ENCODE measurements at regions not wholly inside any gene's neighbourhood (a gene's known extent, or its start where the extent isn't known, plus 50 kb on each side); places are given as distances from the start of the nearest gene placed in this dataset.

- H3K27ac ChIP-seq (ENCODE audit: low read length): peak overlapping the region; percentile 97
- H4K20me1 ChIP-seq (ENCODE audit: insufficient read depth): no peaks in the 10 kb centered on the region
- H3K9me3 ChIP-seq (ENCODE audit: low read length): no peaks in the 10 kb centered on the region
- no peak overlapping the region for H3K4me3 ChIP-seq (ENCODE audit: low read length)
- no peak for TF ChIP-seq CTCF (IDR thresholded peaks at IDR 0.05; ENCODE audit: poor library complexity, severe bottlenecking)
- no peak for TF ChIP-seq MXI1 (conservative IDR thresholded peaks at IDR 0.05; ENCODE audit: poor library complexity, severe bottlenecking)
- no peak for TF ChIP-seq EP300 (conservative IDR thresholded peaks at IDR 0.05; ENCODE audit: poor library complexity, severe bottlenecking)
- no peak for TF ChIP-seq REST (IDR thresholded peaks at IDR 0.05; ENCODE audit: borderline replicate concordance)
- no peak for TF ChIP-seq POLR2AphosphoS5 (IDR thresholded peaks at IDR 0.05)
- TF ChIP-seq SMC3 (conservative IDR thresholded peaks at IDR 0.05; ENCODE audit: poor library complexity): no peak
- TF ChIP-seq RAD21 (conservative IDR thresholded peaks at IDR 0.05): no peak
- no peak for TF ChIP-seq TAF1 (IDR thresholded peaks at IDR 0.05; ENCODE audit: low read depth)
- TF ChIP-seq EZH2 (IDR thresholded peaks at IDR 0.05; ENCODE audit: borderline replicate concordance, insufficient read depth, low read length, poor library complexity, severe bottlenecking): no peak
- H3K9ac ChIP-seq (ENCODE audit: low read length): no peak overlapping the region
- H3F3A ChIP-seq (ENCODE audit: insufficient read depth, low read length, poor library complexity, severe bottlenecking): peaks cover 9% of the 10 kb centered on the region
- no peaks in the 10 kb centered on the region for H3K36me3 ChIP-seq (ENCODE audit: insufficient read depth, low read length)
- no peaks in the 10 kb centered on the region for H3K9me2 ChIP-seq (ENCODE audit: insufficient read depth, low read length)
- H3K4me2 ChIP-seq (ENCODE audit: low read length): no peak overlapping the region
- no peaks in the 10 kb centered on the region for H3K79me2 ChIP-seq (replicated peaks; ENCODE audit: insufficient read depth, low read length)
- H2AFZ ChIP-seq (ENCODE audit: low read depth, low read length): no peak overlapping the region
- H3K27me3 ChIP-seq (ENCODE audit: insufficient read depth, low read depth, low read length): no peaks in the 10 kb centered on the region
Observed at GRCh38 chr14:58942516-58942915, 246.0 kb upstream of the DAAM1 start.

- no peaks in the 10 kb centered on the region for H3K36me3 ChIP-seq (ENCODE audit: insufficient read depth, low read length)
- H3K27ac ChIP-seq (ENCODE audit: low read length): peak overlapping the region; percentile 97
- H2AFZ ChIP-seq (ENCODE audit: low read depth, low read length): peak overlapping the region; percentile 4
- H3F3A ChIP-seq (ENCODE audit: insufficient read depth, low read length, poor library complexity, severe bottlenecking): peaks cover 15% of the 10 kb centered on the region
- H3K79me2 ChIP-seq (replicated peaks; ENCODE audit: insufficient read depth, low read length): no peaks in the 10 kb centered on the region
- H3K9me3 ChIP-seq (ENCODE audit: low read length): no peaks in the 10 kb centered on the region
- H3K4me3 ChIP-seq (ENCODE audit: low read length): peak overlapping the region; percentile 51
- no peaks in the 10 kb centered on the region for H4K20me1 ChIP-seq (ENCODE audit: insufficient read depth)
- peak overlapping the region; percentile 58 for H3K9ac ChIP-seq (ENCODE audit: low read length)
- H3K27me3 ChIP-seq (ENCODE audit: insufficient read depth, low read depth, low read length): no peaks in the 10 kb centered on the region
- H3K9me2 ChIP-seq (ENCODE audit: insufficient read depth, low read length): no peaks in the 10 kb centered on the region
- H3K4me2 ChIP-seq (ENCODE audit: low read length): peak overlapping the region; percentile 52
- TF ChIP-seq REST (IDR thresholded peaks at IDR 0.05; ENCODE audit: borderline replicate concordance) (peak; percentile 89), POLR2AphosphoS5 (IDR thresholded peaks at IDR 0.05) (peak; percentile 57), EZH2 (IDR thresholded peaks at IDR 0.05; ENCODE audit: borderline replicate concordance, insufficient read depth, low read length, poor library complexity, severe bottlenecking) (no peak), SMC3 (conservative IDR thresholded peaks at IDR 0.05; ENCODE audit: poor library complexity) (peak; percentile 35), TAF1 (IDR thresholded peaks at IDR 0.05; ENCODE audit: low read depth) (no peak), EP300 (conservative IDR thresholded peaks at IDR 0.05; ENCODE audit: poor library complexity, severe bottlenecking) (peak; percentile 79), RAD21 (conservative IDR thresholded peaks at IDR 0.05) (peak; percentile 52), MXI1 (conservative IDR thresholded peaks at IDR 0.05; ENCODE audit: poor library complexity, severe bottlenecking) (peak; percentile 35)
Observed at GRCh38 chr14:58944343-58944967, 244.0 kb upstream of the DAAM1 start.
